ENCODE measurements at regions not wholly inside any gene's neighbourhood (a gene's known extent, or its start where the extent isn't known, plus 50 kb on each side); places are given as distances from the start of the nearest gene placed in this dataset.

DNA sequence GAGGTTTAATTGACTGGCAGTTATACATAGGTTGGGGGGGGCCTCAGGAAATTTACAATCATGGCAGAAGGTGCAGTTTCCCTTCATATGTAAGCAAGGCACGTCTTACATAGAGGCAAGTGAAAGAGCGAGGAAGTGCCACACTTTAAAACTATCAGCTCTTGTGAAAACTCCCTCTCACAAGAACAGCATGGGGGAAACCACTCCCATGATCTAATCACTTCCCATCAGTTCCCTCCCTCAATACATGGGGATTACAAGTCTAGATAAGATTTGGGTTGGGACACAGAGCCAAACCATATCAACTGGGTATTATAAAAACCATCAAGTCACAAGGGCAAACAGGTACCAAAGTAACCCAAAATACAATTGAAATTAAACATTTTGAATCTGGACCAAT, 182.0 kb upstream of the FAT4 start:
- Mint-ChIP-seq H3K27ac (no peak overlapping the region), H3K4me3 (no peak overlapping the region)

GRCh38 chr4:125131891-125132680, 182.7 kb upstream of the FAT4 start:
- TF ChIP-seq CTCF (IDR thresholded peaks at IDR 0.05; ENCODE audit: unreplicated experiment in 3 of 3): no peak
- Mint-ChIP-seq H3K4me1 (peaks cover 19% of the 10 kb centered on the region), H3K9me3 (no peaks in the 10 kb centered on the region), H3K27me3 (ENCODE audit: low read depth) (no peaks in the 10 kb centered on the region), H3K27ac (no peak overlapping the region), H3K4me3 (no peak overlapping the region), H3K36me3 (ENCODE audit: low read depth) (no peaks in the 10 kb centered on the region)

More for the DNA sequence above, 182.0 kb upstream of the FAT4 start:
- peaks cover 19% of the 10 kb centered on the region for H3K4me1 Mint-ChIP-seq
- no peaks in the 10 kb centered on the region for H3K27me3 Mint-ChIP-seq (ENCODE audit: low read depth)
- H3K9me3 Mint-ChIP-seq: no peaks in the 10 kb centered on the region
- no peak for TF ChIP-seq CTCF (IDR thresholded peaks at IDR 0.05; ENCODE audit: unreplicated experiment in 3 of 3)
- no peaks in the 10 kb centered on the region for H3K36me3 Mint-ChIP-seq (ENCODE audit: low read depth)

DNA sequence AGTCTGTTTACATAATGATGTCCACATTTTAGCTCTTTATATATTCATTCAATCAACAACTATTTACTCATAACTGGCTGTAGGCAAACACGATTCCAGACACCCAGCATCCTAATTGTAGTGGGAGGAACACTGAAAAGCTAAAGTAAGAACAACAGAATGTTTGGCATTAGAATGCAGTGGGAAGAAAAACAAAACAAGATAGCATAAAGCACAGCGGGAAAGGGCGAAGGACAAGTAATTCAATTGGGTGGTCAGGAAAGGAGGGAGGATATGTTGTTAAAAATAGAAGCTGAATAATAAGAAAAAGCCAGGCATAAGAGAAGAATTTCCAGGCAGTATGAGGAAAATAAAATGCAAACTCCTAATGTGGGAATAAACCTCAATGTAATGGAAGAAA, 189.5 kb upstream of the FAT4 start:
- Mint-ChIP-seq H3K27me3 (ENCODE audit: low read depth) (no peaks in the 10 kb centered on the region), H3K4me3 (peak overlapping the region in 1 of 3 experiments; percentile 18), H3K4me1 (peaks cover 19% of the 10 kb centered on the region), H3K36me3 (ENCODE audit: low read depth) (no peaks in the 10 kb centered on the region), H3K27ac (peak overlapping the region; percentile 25 to 84 (median 40)), H3K9me3 (no peaks in the 10 kb centered on the region)
- TF ChIP-seq CTCF (IDR thresholded peaks at IDR 0.05; ENCODE audit: unreplicated experiment in 3 of 3): no peak

- Mint-ChIP-seq H3K27me3 (ENCODE audit: low read depth) (no peaks in the 10 kb centered on the region), H3K4me1 (peaks cover 19% of the 10 kb centered on the region), H3K27ac (peak overlapping the region in 2 of 3 experiments; percentile 65 to 78), H3K4me3 (no peak overlapping the region), H3K9me3 (no peaks in the 10 kb centered on the region), H3K36me3 (ENCODE audit: low read depth) (no peaks in the 10 kb centered on the region)
- TF ChIP-seq CTCF (IDR thresholded peaks at IDR 0.05; ENCODE audit: unreplicated experiment in 3 of 3): no peak
Observed at GRCh38 chr4:125123570-125124109, 191.1 kb upstream of the FAT4 start.

DNA sequence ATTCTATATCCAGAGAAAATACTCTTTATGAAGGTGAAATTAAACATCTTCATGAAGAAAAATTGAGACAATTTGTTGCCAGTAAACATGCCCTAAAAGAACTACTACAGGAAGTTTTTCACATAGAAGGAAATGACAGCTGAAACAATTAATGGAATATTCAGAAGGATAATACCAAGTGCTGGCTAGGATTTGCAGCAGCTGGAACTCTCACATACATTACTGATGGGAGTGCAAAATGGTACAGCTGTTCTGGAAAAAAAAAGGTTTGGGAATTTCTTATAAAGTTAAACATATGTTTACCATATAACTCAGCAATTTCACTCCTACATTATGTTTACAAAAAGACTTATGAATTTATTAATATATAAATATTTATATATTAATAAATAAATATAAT, 193.2 kb upstream of the FAT4 start:
- Mint-ChIP-seq H3K4me3 (no peak overlapping the region), H3K9me3 (no peaks in the 10 kb centered on the region), H3K4me1 (peaks cover 19% of the 10 kb centered on the region), H3K36me3 (ENCODE audit: low read depth) (no peaks in the 10 kb centered on the region), H3K27me3 (ENCODE audit: low read depth) (no peaks in the 10 kb centered on the region), H3K27ac (no peak overlapping the region)
- TF ChIP-seq CTCF (IDR thresholded peaks at IDR 0.05; ENCODE audit: unreplicated experiment in 3 of 3): no peak

DNA sequence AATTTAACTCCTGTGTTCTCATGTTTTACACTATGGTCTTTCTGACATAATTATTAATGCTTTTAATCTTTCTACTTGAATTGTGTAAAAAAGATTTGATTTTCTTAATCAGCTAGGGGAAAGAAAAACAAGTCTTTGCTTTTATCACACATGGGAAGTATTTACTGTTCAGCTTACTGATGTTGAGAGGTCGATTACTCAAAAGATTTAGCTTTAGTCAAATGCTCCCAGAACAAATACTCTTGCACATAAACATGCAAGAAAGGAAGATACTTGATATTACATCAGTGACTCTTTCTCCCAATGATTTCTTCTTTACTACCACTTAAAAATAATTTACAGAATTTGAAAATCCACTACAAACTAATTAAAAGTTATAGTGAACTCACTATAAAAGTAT, 198.3 kb upstream of the FAT4 start:
- Mint-ChIP-seq H3K9me3 (no peaks in the 10 kb centered on the region), H3K27ac (no peak overlapping the region), H3K27me3 (ENCODE audit: low read depth) (peaks cover 4% of the 10 kb centered on the region), H3K4me3 (no peak overlapping the region), H3K36me3 (ENCODE audit: low read depth) (no peaks in the 10 kb centered on the region), H3K4me1 (no peaks in the 10 kb centered on the region)
- no peak for TF ChIP-seq CTCF (IDR thresholded peaks at IDR 0.05; ENCODE audit: unreplicated experiment in 3 of 3)

All from nephron (organoid).